Erythroblast (primary cell): ENCODE measurements at regions not wholly inside any gene's neighbourhood (a gene's known extent, or its start where the extent isn't known, plus 50 kb on each side); places are given as distances from the start of the nearest gene placed in this dataset.
"Not testable (repeated sequence)": the region's sequence is repeated elsewhere in the genome, so short reads cannot be mapped to it uniquely, and the experiment has no call there.

ENCODE experiments used
- DNase-seq, 2 experiments: peaks; one replicate each; lab custom pipeline; 2025; lab: John Stamatoyannopoulos, UW
- GATA1 ChIP-seq: IDR thresholded peaks from 2 replicates; pipeline ENCODE4 v1.6.1; 2011; ENCODE audit warnings: low read depth, mild to moderate bottlenecking, control low read depth, low read length, moderate library complexity
- POLR2A ChIP-seq: IDR thresholded peaks from 2 replicates; pipeline ENCODE4 v1.6.1; 2011; ENCODE audit warnings: mild to moderate bottlenecking, low read length

GRCh38 chr3:145243875-145244274 is 917.1 kb downstream of the PLOD2 start:
- no peak for DNase-seq
- TF ChIP-seq GATA1 = no peak
- TF ChIP-seq POLR2A = no peak

GRCh38 chr3:145244327-145244726 is 916.7 kb downstream of the PLOD2 start:
- TF ChIP-seq POLR2A (no peak), GATA1 (no peak)
- DNase-seq = no peak

DNA sequence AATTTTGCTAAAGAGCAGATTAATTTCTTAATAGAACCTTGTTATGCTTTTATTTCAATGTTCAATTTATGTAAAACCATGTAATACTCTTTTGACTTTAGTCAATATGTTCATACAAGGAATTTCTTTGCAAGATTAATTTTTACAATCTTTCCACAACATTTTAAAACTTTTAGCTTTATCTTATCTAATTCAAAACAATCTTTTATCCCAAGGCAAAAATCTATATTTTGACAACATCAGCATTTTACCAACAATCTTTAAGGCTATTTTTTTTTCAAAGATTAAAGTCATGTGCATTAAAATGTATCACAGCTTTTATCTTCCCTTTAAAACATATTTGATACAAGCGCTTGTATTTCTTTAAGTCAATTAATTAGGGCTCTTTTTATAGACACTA is 914.7 kb downstream of the PLOD2 start:
- no peak for DNase-seq
- TF ChIP-seq GATA1 (no peak), POLR2A (no peak)

GRCh38 chr3:145248928-145249327 is 912.1 kb downstream of the PLOD2 start:
- DNase-seq = no peak
- no peak for TF ChIP-seq POLR2A
- no peak for TF ChIP-seq GATA1

DNA sequence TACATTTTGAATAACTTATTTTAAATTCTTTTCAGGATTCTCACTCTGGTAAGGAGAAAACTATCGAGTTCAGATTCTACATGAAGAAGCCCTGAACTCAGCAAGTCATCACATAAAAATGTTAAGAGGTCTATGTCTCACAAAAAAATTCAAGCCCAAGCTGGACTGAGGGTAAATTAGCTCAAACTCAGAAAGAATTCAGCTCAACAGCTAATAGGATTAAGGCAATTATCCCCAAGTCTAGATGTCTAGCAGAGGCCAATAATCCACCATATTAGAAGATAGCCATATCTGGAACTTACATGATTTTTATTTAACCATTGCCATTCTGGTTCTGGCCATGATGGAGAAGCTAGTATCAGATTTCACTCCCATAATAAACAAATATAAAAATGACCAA is 909.7 kb downstream of the PLOD2 start:
- TF ChIP-seq GATA1 = no peak
- DNase-seq = no peak

GRCh38 chr3:145257967-145258366 is 903.0 kb downstream of the PLOD2 start:
- not testable (repeated sequence) for DNase-seq

DNA sequence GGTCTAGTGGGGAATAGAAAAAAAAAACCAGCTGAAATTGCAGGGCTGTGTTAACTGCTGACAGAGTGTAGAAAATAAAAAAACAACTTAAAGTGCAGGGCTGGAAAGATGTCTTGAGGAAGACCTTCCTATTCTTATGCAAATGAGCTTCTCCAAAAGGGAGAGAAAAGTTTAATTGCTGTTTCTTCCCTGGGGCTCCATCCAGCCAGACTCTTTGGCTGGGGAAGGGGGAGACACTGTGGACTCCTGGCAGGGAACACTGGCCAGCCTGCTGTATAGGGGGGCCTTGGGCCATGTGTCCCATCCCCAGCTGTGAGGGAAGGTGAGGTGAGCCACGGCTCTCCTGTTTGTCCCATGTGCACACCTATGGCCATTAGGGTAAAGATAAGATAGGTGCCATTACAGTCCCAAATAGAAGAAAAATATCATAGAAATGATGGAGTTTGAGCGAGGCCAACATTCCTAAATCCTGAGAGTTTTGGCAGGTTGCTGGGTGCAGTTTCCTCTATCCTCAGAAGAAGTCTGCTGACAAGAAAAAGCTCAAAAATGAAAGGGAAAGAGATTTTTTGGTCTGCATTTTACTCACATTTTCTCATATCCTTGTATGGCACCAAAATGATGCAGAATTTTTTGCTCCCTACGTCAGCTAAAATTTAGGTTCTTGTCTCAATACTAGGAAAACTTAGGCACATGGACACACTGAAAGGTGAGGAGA is 901.7 kb downstream of the PLOD2 start:
- DNase-seq = no peak
- TF ChIP-seq GATA1 = no peak
- no peak for TF ChIP-seq POLR2A

DNA sequence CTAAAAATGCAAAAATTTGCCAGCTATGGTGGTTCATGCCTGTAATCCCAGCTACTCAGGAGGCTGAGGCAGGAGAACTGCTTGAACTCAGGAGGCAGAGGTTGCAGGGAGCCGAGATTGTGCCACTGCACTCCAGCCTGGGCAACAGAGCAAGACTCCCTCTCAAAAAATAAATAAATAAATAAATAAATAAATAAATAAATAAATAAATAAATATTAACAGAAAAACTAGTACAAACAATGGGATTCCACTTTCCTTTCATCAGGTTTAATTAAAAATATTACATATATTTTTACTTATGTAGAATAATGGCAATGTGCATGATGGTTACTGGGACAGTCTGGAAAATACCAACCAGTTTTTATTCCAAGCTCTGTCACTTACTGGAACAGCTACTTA is 897.5 kb downstream of the PLOD2 start:
- DNase-seq = not testable (repeated sequence)

GRCh38 chr3:145266368-145266767 is 894.6 kb downstream of the PLOD2 start:
- DNase-seq = no peak
- no peak for TF ChIP-seq POLR2A

GRCh38 chr3:145269106-145269505 is 891.9 kb downstream of the PLOD2 start:
- TF ChIP-seq GATA1 = no peak
- TF ChIP-seq POLR2A = no peak
- no peak for DNase-seq

- no peak for DNase-seq
- no peak for TF ChIP-seq POLR2A
- TF ChIP-seq GATA1 = no peak
These were observed 888.3 kb downstream of the PLOD2 start for GRCh38 chr3:145272684-145273083.

- TF ChIP-seq POLR2A = no peak
- TF ChIP-seq GATA1 = no peak
These were observed 878.5 kb downstream of the PLOD2 start for GRCh38 chr3:145282505-145282904.

DNA sequence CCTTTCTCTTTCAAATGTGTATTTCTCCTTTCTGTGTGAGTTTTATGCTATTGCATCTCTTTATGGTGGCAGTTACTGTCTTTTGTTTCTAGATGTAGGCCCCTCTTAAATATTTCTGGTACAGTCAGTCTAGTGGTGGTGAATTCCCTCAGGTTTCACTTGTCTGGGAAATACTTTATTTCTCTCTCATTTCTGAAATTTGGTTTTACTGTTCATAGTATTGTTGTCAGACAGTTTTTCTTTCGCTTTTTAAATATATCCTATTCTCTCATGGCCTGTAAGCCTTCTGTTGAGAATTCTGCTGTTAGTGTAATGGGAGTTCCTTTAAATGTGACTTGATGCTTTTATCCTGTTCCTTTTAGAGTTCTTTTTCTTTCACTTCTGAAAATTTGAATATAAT is 874.0 kb downstream of the PLOD2 start:
- TF ChIP-seq GATA1 (no peak), POLR2A (no peak)
- no peak for DNase-seq

More at GRCh38 chr3:145282505-145282904, 878.5 kb downstream of the PLOD2 start:
- no peak for DNase-seq

- TF ChIP-seq GATA1 = no peak
- no peak for TF ChIP-seq POLR2A
- DNase-seq = no peak
These were observed 871.0 kb downstream of the PLOD2 start for GRCh38 chr3:145290010-145290409.

DNA sequence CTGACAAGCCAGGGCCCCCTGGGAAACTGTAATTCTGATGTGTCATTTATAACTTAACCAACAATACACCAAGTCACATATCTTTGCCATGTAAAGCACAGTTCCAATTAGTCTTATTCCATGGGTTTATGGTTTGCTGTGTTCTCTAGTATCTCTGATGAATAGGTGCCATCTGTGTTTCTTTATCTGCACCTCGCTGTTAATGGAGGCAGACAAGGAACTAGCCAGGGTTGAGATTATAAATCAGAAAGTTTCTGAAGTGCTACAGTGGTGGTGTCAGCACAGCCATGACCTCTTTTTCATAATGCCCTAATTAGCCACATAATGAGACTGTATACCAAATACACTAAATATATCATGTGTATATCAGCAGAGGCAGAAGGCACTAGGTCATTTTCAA is 866.4 kb downstream of the PLOD2 start:
- no peak for DNase-seq
- TF ChIP-seq GATA1 (no peak), POLR2A (no peak)
